ENCODE measurements at regions not wholly inside any gene's neighbourhood (a gene's known extent, or its start where the extent isn't known, plus 50 kb on each side); places are given as distances from the start of the nearest gene placed in this dataset.

GRCh38 chr1:34452451-34452850, 275.7 kb downstream of the C1orf94 start:
- no peak for TF ChIP-seq CTCF (conservative IDR thresholded peaks at IDR 0.05; ENCODE audit: low read depth in 2 of 2)
- TF ChIP-seq EZH2 (IDR thresholded peaks at IDR 0.05; ENCODE audit: low read depth, unreplicated experiment): no peak
- no peak for TF ChIP-seq EZH2phosphoT487 (IDR thresholded peaks at IDR 0.05; ENCODE audit: unreplicated experiment)
- TF ChIP-seq ETS1 (IDR thresholded peaks at IDR 0.05): no peak
- TF ChIP-seq JUNB (IDR thresholded peaks at IDR 0.05; ENCODE audit: unreplicated experiment): no peak
- no peak for TF ChIP-seq CREB1 (CRISPR knock-in tag; IDR thresholded peaks at IDR 0.05; ENCODE audit: low read depth)

Data from GM23338 (cell line).